ACC112 (cell line): ENCODE measurements at regions not wholly inside any gene's neighbourhood (a gene's known extent, or its start where the extent isn't known, plus 50 kb on each side); places are given as distances from the start of the nearest gene placed in this dataset.

Source experiments
- H2AFZ ChIP-seq: fragments of 200-600 bp; sonication (generic); one replicate; pipeline ENCODE4 v1.6.0; 2017; ENCODE audit warnings: antibody characterized with exemption, low read length; ENCODE audit not compliant: unreplicated experiment
- H3K27ac ChIP-seq: fragments of 200-600 bp; sonication (generic); 2 replicates; pipeline ENCODE4 v1.5.1; 2014; ENCODE audit warnings: low read depth, mild to moderate bottlenecking, antibody characterized with exemption, low read length, moderate library complexity
- H3K27me3 ChIP-seq: fragments of 200-600 bp; sonication (generic); 2 replicates; pipeline ENCODE4 v1.6.1; 2014; ENCODE audit warnings: mild to moderate bottlenecking, antibody characterized with exemption, low read length, moderate library complexity, mixed read lengths; ENCODE audit not compliant: insufficient read depth
- H3K36me3 ChIP-seq: fragments of 200-600 bp; sonication (generic); 2 replicates; pipeline ENCODE4 v1.6.1; 2016; ENCODE audit warnings: mild to moderate bottlenecking, antibody characterized with exemption, low read length, moderate library complexity, mixed read lengths; ENCODE audit not compliant: insufficient read depth
- H3K4me1 ChIP-seq: fragments of 200-600 bp; sonication (generic); one replicate; pipeline ENCODE4 v1.6.1; 2016; ENCODE audit warnings: low read length, mixed read lengths; ENCODE audit not compliant: insufficient read depth, unreplicated experiment, control insufficient read depth
- H3K4me3 ChIP-seq: fragments of 200-600 bp; sonication (generic); 2 replicates; pipeline ENCODE4 v1.5.1; 2014; ENCODE audit warnings: mild to moderate bottlenecking, low read depth, low read length
- H3K79me2 ChIP-seq: fragments of 200-600 bp; sonication (generic); one replicate; pipeline ENCODE4 v1.6.0; 2016; ENCODE audit warnings: low read length; ENCODE audit not compliant: control insufficient read depth, unreplicated experiment, insufficient read depth

GRCh38 chr10:123580426-123580825 is 85.7 kb upstream of the GPR26 start:
- Histone ChIP-seq H3K79me2 (no peaks in the 10 kb centered on the region), H3K27ac (no peak overlapping the region), H2AFZ (no peak overlapping the region), H3K4me1 (no peaks in the 10 kb centered on the region), H3K4me3 (no peak overlapping the region), H3K27me3 (peaks cover 18% of the 10 kb centered on the region), H3K36me3 (no peaks in the 10 kb centered on the region)

GRCh38 chr10:123581656-123582055 is 84.5 kb upstream of the GPR26 start:
- Histone ChIP-seq H2AFZ (no peak overlapping the region), H3K27ac (no peak overlapping the region), H3K27me3 (peaks cover 18% of the 10 kb centered on the region), H3K4me3 (no peak overlapping the region), H3K36me3 (no peaks in the 10 kb centered on the region), H3K79me2 (no peaks in the 10 kb centered on the region), H3K4me1 (no peaks in the 10 kb centered on the region)

GRCh38 chr10:123582084-123582989 is 83.8 kb upstream of the GPR26 start:
- H3K4me3 ChIP-seq = no peak overlapping the region
- no peak overlapping the region for H2AFZ ChIP-seq
- no peaks in the 10 kb centered on the region for H3K4me1 ChIP-seq
- H3K36me3 ChIP-seq = no peaks in the 10 kb centered on the region
- H3K79me2 ChIP-seq = no peaks in the 10 kb centered on the region
- no peak overlapping the region for H3K27ac ChIP-seq
- peaks cover 20% of the 10 kb centered on the region for H3K27me3 ChIP-seq

DNA sequence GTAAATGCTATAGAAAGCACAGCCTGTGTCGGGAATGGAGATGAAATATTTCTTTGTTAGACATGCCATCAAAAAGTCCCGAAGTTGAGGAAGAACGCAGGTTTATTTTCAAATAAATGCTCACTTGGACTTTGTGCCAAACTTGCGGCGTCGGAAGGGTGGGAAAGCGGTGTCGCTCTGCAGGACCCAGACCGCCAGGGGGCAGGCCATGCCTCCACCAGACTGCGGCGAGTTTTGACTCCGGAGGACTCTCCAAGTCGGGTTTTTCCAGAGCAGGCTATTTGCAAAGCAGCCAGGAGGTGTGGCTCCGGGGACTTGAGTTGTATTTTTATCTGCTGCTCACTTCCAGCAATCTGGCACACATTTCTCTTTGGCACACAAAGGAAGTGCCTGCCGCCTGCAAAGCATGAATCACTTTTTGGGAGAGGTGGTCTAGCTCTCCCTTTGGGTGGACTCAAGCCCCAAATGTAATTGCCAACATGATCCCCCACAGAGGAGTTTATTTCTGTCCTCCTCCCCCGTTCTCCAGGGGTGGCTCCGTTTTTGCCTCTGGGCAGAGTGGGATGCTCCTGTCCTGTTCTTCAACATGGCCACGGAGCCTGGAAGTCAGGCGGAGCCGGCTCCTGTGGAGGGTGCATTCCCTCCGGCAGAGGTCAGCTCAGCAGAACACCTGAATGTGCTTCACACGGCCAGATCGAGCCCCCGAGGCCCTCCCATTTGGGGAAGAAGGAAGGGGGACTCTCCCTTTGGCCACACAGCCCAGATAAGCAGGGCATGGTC is 82.3 kb upstream of the GPR26 start:
- H3K36me3 ChIP-seq = no peaks in the 10 kb centered on the region
- no peak overlapping the region for H3K27ac ChIP-seq
- H3K4me1 ChIP-seq = no peaks in the 10 kb centered on the region
- H2AFZ ChIP-seq = no peak overlapping the region
- peaks cover 20% of the 10 kb centered on the region for H3K27me3 ChIP-seq
- no peaks in the 10 kb centered on the region for H3K79me2 ChIP-seq
- no peak overlapping the region for H3K4me3 ChIP-seq

DNA sequence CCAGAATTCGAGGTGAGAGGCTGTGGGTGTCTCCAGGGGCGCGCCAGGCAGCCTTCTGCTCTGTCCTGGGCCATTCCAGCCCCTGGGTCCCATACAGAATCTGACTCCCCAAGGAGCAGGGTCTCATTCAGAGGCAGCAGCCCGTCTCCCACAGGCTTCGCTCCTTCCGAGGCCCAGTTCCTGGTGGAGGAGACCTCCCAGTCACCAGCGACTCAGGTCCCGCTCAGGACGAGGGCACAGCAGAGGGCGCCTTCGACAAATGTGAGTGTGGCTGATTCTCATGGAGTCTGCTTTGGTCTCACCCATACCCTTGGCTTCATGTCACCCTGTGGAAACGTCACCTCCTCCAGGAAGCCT is 81.8 kb upstream of the GPR26 start:
- Histone ChIP-seq H2AFZ (no peak overlapping the region), H3K4me3 (no peak overlapping the region), H3K79me2 (no peaks in the 10 kb centered on the region), H3K27me3 (peaks cover 20% of the 10 kb centered on the region), H3K27ac (no peak overlapping the region), H3K36me3 (no peaks in the 10 kb centered on the region), H3K4me1 (no peaks in the 10 kb centered on the region)

DNA sequence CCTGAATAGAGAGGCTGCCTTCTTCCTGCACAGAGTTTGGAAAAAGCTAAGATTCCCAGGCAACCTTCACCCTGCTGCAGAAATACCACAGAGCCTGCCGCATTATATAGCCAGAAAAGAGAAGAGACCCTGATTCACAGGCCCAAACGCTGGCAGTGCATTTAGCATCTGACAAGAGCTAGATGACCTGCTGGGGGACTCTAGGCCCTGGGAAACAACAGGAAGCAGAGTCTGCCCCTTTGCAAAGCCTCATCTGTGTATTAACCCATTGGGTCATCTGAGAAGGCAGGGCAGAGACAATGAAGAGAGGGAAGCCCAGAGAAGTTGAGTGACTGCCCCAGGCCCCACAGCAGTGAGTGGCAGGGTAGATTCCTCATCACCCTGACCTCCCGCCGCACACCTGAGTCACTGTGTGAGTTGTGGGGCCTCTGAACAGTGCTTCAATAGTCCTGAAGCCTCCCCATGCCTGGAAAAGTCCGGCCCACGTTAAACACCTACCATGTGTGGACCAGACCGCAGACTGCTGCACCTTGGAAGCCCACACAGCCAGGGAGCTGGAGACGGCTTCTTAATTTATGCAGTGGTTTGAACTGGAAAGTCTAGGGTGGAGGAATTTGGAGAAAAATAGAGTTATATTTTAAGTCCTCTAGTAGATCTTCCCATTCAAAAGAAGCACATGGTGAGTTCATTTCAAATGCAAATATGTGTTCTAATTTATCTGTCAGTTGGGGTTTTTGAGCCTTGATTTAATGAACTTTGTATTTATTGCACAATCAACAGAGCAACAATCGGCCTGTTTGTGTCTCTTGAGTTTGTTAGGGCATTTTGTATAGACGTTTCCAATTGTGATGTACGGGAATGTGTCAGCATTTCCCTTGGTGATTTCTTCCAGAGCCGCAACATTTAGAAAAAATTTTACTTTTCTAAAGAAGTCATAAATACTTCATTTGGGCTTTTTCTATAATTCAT is 80.4 kb upstream of the GPR26 start:
- H3K4me3 ChIP-seq = no peak overlapping the region
- H3K27me3 ChIP-seq = peaks cover 20% of the 10 kb centered on the region
- no peaks in the 10 kb centered on the region for H3K4me1 ChIP-seq
- no peaks in the 10 kb centered on the region for H3K79me2 ChIP-seq
- H3K36me3 ChIP-seq = no peaks in the 10 kb centered on the region
- no peak overlapping the region for H3K27ac ChIP-seq
- no peak overlapping the region for H2AFZ ChIP-seq

- no peaks in the 10 kb centered on the region for H3K79me2 ChIP-seq
- no peak overlapping the region for H2AFZ ChIP-seq
- H3K36me3 ChIP-seq = no peaks in the 10 kb centered on the region
- H3K27me3 ChIP-seq = peaks cover 20% of the 10 kb centered on the region
- no peak overlapping the region for H3K27ac ChIP-seq
- H3K4me1 ChIP-seq = no peaks in the 10 kb centered on the region
- no peak overlapping the region for H3K4me3 ChIP-seq
These were observed 79.0 kb upstream of the GPR26 start for GRCh38 chr10:123587110-123587509.

GRCh38 chr10:123588386-123588914 is 77.7 kb upstream of the GPR26 start:
- H3K36me3 ChIP-seq = no peaks in the 10 kb centered on the region
- H3K27me3 ChIP-seq = peaks cover 9% of the 10 kb centered on the region
- H2AFZ ChIP-seq = no peak overlapping the region
- no peak overlapping the region for H3K27ac ChIP-seq
- no peaks in the 10 kb centered on the region for H3K79me2 ChIP-seq
- H3K4me1 ChIP-seq = no peaks in the 10 kb centered on the region
- no peak overlapping the region for H3K4me3 ChIP-seq

DNA sequence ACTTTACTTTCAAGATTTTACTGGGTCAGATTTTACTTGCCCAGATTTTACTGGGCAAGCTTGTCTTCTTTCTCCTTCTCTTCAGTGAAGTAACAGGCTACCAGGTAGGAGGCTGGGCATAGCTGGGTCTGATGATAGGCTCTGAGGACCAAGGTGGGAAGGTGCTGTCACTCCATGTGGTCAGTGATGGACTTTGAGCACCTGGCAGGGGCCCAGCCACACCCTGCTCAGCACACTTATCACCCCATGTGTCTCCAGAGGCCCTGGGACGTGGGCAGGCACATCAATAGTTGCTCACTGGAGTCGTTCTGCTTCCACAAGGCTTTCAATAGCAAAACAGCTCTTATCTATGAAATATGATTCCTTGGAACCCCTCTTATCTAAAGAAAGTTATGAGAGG is 70.5 kb upstream of the GPR26 start:
- H2AFZ ChIP-seq = no peak overlapping the region
- H3K36me3 ChIP-seq = no peaks in the 10 kb centered on the region
- no peaks in the 10 kb centered on the region for H3K27me3 ChIP-seq
- no peaks in the 10 kb centered on the region for H3K79me2 ChIP-seq
- H3K27ac ChIP-seq = no peak overlapping the region
- H3K4me3 ChIP-seq = no peak overlapping the region
- H3K4me1 ChIP-seq = no peaks in the 10 kb centered on the region

- no peaks in the 10 kb centered on the region for H3K79me2 ChIP-seq
- no peaks in the 10 kb centered on the region for H3K27me3 ChIP-seq
- H3K4me3 ChIP-seq = no peak overlapping the region
- no peaks in the 10 kb centered on the region for H3K36me3 ChIP-seq
- no peaks in the 10 kb centered on the region for H3K4me1 ChIP-seq
- H2AFZ ChIP-seq = no peak overlapping the region
- H3K27ac ChIP-seq = no peak overlapping the region
These were observed 68.5 kb upstream of the GPR26 start for GRCh38 chr10:123597676-123598075.
